Progenitor cell of endocrine pancreas (in vitro differentiated cells): ENCODE measurements at regions not wholly inside any gene's neighbourhood (a gene's known extent, or its start where the extent isn't known, plus 50 kb on each side); places are given as distances from the start of the nearest gene placed in this dataset.
A peak's percentile ranks its signal among the peaks of the same experiment; 100 is the strongest.

Source experiments
- DNase-seq: peaks from one replicate; pipeline ENCODE4 v3.0.0; 2021; ENCODE audit warnings: low spot score; ENCODE audit not compliant: unreplicated experiment
- H3K27ac Mint-ChIP-seq: 2 replicates; pipeline ENCODE4 v1.8.0; 2021; ENCODE audit warnings: mild to moderate bottlenecking, moderate library complexity, mixed read lengths
- H3K27me3 Mint-ChIP-seq: 2 replicates; pipeline ENCODE4 v1.8.0; 2021; ENCODE audit warnings: mixed read lengths
- H3K36me3 Mint-ChIP-seq: 2 replicates; pipeline ENCODE4 v1.8.0; 2022; ENCODE audit warnings: mixed read lengths; ENCODE audit not compliant: insufficient read depth
- H3K4me1 Mint-ChIP-seq: 2 replicates; pipeline ENCODE4 v1.8.0; 2021; ENCODE audit warnings: low read depth, mixed read lengths
- H3K4me3 Mint-ChIP-seq: 2 replicates; pipeline ENCODE4 v1.8.0; 2021; ENCODE audit warnings: low read depth, mild to moderate bottlenecking, moderate library complexity, mixed read lengths
- H3K9me3 Mint-ChIP-seq: 2 replicates; pipeline ENCODE4 v1.8.0; 2021; ENCODE audit warnings: low read depth, mixed read lengths
- TF ChIP-seq, protein P1 (sequence below): fragments of 200-600 bp; sonication (generic); IDR thresholded peaks from one replicate; pipeline ENCODE4 v1.5.0; 2021; ENCODE audit warnings: antibody characterized with exemption, mild to moderate bottlenecking; ENCODE audit not compliant: unreplicated experiment

- no peaks in the 10 kb centered on the region for H3K9me3 Mint-ChIP-seq
- H3K4me1 Mint-ChIP-seq = peaks cover 31% of the 10 kb centered on the region
- H3K36me3 Mint-ChIP-seq = no peaks in the 10 kb centered on the region
- TF ChIP-seq, protein P1, sequence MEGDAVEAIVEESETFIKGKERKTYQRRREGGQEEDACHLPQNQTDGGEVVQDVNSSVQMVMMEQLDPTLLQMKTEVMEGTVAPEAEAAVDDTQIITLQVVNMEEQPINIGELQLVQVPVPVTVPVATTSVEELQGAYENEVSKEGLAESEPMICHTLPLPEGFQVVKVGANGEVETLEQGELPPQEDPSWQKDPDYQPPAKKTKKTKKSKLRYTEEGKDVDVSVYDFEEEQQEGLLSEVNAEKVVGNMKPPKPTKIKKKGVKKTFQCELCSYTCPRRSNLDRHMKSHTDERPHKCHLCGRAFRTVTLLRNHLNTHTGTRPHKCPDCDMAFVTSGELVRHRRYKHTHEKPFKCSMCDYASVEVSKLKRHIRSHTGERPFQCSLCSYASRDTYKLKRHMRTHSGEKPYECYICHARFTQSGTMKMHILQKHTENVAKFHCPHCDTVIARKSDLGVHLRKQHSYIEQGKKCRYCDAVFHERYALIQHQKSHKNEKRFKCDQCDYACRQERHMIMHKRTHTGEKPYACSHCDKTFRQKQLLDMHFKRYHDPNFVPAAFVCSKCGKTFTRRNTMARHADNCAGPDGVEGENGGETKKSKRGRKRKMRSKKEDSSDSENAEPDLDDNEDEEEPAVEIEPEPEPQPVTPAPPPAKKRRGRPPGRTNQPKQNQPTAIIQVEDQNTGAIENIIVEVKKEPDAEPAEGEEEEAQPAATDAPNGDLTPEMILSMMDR = no peak
- no peaks in the 10 kb centered on the region for H3K27me3 Mint-ChIP-seq
- no peak overlapping the region for H3K27ac Mint-ChIP-seq
- DNase-seq = no peak
- H3K4me3 Mint-ChIP-seq = no peak overlapping the region
Observed at GRCh38 chr4:111650146-111650545, 495.1 kb upstream of the FAM241A start.

DNA sequence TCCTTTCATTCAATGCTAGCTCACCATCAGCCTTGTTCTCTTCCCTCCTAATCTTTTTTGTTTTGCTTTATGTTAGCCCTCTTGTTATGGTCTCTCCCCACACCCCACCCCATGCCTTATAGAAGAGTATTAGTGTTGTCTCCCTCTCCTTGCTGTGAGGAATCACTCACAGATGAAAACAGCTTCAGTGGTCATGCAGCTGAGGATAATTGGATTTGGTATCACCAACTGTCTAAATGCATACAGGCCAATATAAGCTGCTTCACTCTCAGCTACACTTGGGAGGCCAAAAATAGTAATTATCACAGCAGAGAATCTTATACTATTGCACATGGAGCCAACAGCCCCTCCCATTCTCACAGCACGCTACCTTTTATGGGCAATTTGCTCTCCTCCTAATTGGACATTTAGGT is 494.6 kb upstream of the FAM241A start:
- peak overlapping the region; percentile 53 for H3K27ac Mint-ChIP-seq
- no peak for DNase-seq
- no peaks in the 10 kb centered on the region for H3K36me3 Mint-ChIP-seq
- no peaks in the 10 kb centered on the region for H3K27me3 Mint-ChIP-seq
- peaks cover 31% of the 10 kb centered on the region for H3K4me1 Mint-ChIP-seq
- no peak overlapping the region for H3K4me3 Mint-ChIP-seq
- TF ChIP-seq, protein P1 = no peak
- H3K9me3 Mint-ChIP-seq = no peaks in the 10 kb centered on the region

- TF ChIP-seq, protein P1 = no peak
- Mint-ChIP-seq H3K9me3 (no peaks in the 10 kb centered on the region), H3K36me3 (no peaks in the 10 kb centered on the region), H3K27ac (no peak overlapping the region), H3K27me3 (no peaks in the 10 kb centered on the region), H3K4me1 (peaks cover 31% of the 10 kb centered on the region), H3K4me3 (no peak overlapping the region)
- DNase-seq = no peak
Observed at GRCh38 chr4:111652236-111652635, 493.0 kb upstream of the FAM241A start.

DNA sequence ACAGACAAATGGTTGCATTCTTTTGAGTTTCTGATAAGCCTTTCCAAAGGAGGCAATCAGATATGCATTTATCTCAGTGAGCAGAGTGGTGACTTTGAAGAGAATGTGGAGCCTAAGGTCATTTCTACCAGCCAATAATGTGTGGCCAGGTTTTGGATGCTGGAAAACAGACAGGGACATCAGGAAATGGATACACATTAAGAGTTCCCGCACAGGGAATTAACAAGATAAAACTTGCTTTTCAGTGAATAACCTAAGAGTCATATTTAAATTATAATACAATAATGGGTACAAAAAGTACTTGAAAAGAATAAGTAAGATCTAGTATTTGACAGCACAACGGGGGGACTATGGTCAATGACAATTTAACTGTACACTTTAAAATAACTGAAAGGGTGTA is 492.3 kb upstream of the FAM241A start:
- H3K4me1 Mint-ChIP-seq = peaks cover 31% of the 10 kb centered on the region
- H3K27me3 Mint-ChIP-seq = no peaks in the 10 kb centered on the region
- no peaks in the 10 kb centered on the region for H3K9me3 Mint-ChIP-seq
- H3K4me3 Mint-ChIP-seq = no peak overlapping the region
- no peaks in the 10 kb centered on the region for H3K36me3 Mint-ChIP-seq
- DNase-seq = no peak
- TF ChIP-seq, protein P1 = no peak
- no peak overlapping the region for H3K27ac Mint-ChIP-seq

- Mint-ChIP-seq H3K4me3 (no peak overlapping the region), H3K9me3 (peaks cover 4% of the 10 kb centered on the region), H3K4me1 (peaks cover 5% of the 10 kb centered on the region), H3K27me3 (no peaks in the 10 kb centered on the region), H3K27ac (no peak overlapping the region), H3K36me3 (no peaks in the 10 kb centered on the region)
- DNase-seq = no peak
- TF ChIP-seq, protein P1 = no peak
Observed at GRCh38 chr4:111662496-111662895, 482.8 kb upstream of the FAM241A start.
